ENCODE measurements at regions not wholly inside any gene's neighbourhood (a gene's known extent, or its start where the extent isn't known, plus 50 kb on each side); places are given as distances from the start of the nearest gene placed in this dataset.

DNA sequence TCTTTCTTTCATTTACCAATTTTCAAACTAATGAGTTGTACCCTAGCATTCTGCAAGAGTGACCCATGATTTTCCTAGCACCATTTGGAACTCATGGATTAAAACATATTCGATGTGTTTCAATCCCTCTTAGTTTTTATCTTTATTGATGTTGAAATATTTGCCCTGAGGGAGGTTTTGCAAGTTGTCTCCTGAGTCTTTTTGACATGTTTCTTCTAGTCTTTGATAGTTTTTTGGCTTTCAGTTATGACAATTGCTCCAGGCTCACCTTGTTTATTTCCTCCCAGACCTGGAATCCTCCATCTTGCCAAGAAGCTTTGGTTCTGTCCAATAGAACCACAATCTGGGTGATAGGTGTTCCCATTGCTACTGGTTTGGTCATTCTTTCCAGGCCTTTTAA, 327.8 kb downstream of the WDR11 start:
- no peak overlapping the region for H3K4me3 ChIP-seq (ENCODE audit: low read depth, low read length)
- DNase-seq (ENCODE audit: low read depth), result no peak
- TF ChIP-seq, protein P1, sequence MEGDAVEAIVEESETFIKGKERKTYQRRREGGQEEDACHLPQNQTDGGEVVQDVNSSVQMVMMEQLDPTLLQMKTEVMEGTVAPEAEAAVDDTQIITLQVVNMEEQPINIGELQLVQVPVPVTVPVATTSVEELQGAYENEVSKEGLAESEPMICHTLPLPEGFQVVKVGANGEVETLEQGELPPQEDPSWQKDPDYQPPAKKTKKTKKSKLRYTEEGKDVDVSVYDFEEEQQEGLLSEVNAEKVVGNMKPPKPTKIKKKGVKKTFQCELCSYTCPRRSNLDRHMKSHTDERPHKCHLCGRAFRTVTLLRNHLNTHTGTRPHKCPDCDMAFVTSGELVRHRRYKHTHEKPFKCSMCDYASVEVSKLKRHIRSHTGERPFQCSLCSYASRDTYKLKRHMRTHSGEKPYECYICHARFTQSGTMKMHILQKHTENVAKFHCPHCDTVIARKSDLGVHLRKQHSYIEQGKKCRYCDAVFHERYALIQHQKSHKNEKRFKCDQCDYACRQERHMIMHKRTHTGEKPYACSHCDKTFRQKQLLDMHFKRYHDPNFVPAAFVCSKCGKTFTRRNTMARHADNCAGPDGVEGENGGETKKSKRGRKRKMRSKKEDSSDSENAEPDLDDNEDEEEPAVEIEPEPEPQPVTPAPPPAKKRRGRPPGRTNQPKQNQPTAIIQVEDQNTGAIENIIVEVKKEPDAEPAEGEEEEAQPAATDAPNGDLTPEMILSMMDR (conservative IDR thresholded peaks at IDR 0.05; ENCODE audit: low read depth, low read length), result no peak

DNA sequence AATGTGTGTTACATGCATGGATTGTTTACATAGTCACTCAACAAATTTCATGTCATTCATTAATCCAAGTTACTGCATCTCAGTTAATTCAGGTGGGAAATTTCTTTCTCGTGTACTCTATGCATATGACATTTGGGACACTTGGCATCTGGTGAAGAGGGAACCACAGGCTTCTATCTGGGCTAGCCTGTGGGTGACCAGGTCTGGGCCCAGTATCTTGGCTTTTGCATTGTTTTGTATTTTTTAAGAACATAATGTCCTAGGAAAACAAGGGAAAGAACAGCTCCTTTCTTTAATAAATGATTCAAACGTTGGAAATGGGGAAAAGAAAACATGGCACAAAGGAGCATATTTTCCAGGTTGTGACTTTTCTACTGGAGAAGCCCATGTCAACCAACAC, 331.1 kb downstream of the WDR11 start:
- DNase-seq (ENCODE audit: low read depth), result no peak
- H3K4me3 ChIP-seq (ENCODE audit: low read depth, low read length), result no peak overlapping the region
- TF ChIP-seq, protein P1 (conservative IDR thresholded peaks at IDR 0.05; ENCODE audit: low read depth, low read length), result no peak

DNA sequence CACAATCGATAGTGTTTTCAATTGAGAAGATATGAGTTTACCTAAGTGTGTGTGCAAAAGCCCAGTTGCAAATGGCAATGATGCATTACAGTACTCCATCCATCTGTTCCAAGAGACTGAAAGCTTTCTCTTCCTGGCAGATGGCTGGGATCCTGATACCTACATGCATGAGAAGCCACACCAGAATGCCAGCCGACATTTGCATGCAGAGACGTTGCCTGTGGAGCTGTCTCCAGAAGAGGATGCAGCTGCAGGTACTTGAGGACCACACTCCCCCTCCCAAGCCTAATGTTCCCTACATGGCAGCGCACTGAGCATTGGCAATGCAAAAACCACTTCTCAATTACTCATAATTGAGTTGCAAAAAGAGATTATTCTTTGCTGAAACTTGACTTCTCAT, 332.1 kb downstream of the WDR11 start:
- TF ChIP-seq, protein P1 (conservative IDR thresholded peaks at IDR 0.05; ENCODE audit: low read depth, low read length), result no peak
- DNase-seq (ENCODE audit: low read depth), result no peak
- H3K4me3 ChIP-seq (ENCODE audit: low read depth, low read length), result no peak overlapping the region

DNA sequence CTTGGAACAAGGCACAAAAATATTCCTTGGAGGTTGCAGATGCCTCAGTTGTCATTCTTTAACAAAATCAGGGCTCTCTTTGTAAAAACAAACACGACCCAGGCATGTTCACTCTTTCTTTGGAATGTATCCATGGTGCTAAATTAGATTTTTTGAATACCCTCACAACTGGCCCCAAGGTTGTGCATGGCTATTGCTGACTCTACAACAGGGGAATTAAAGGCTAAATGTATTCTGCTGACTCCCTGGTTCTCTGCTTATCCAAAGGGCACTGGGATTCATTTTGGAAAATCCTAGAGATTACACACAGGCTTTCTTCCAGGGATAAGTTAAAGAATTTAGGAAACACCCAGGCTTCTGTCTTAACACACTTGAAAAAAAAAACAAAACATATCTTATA, 332.5 kb downstream of the WDR11 start:
- no peak for DNase-seq (ENCODE audit: low read depth)
- H3K4me3 ChIP-seq (ENCODE audit: low read depth, low read length), result no peak overlapping the region
- TF ChIP-seq, protein P1 (conservative IDR thresholded peaks at IDR 0.05; ENCODE audit: low read depth, low read length), result no peak

DNA sequence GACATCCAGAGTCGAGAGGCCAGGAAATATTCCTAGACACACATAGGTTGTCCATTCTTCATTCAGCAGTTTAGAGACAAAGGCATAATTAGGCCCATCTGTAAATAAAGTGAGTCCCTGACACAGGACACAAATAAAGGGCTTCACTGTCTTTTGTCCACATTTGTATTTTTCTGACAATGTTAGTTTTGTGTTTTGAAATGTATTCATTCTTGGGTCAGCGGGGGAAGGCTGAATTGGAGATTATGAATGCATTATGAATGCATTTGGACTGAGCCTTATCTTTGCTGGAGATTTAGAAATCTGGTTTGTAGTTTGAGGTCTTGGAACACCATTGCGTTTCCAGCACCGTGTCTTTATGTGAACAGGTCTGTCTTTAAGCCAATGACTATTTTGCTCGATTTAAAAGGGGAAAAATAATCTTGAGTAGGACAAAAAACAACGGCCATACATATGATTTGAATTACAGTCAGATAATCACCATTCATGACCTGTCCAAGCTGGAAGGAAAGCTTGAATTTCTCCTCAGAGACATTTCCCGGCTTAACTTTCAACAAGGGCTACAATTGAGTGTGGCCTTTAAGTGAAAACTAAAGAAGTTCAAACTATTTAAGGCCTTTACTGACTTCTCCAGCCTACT, 334.8 kb downstream of the WDR11 start:
- TF ChIP-seq, protein P1 (conservative IDR thresholded peaks at IDR 0.05; ENCODE audit: low read depth, low read length), result no peak
- no peak for DNase-seq (ENCODE audit: low read depth)
- H3K4me3 ChIP-seq (ENCODE audit: low read depth, low read length), result no peak overlapping the region

DNA sequence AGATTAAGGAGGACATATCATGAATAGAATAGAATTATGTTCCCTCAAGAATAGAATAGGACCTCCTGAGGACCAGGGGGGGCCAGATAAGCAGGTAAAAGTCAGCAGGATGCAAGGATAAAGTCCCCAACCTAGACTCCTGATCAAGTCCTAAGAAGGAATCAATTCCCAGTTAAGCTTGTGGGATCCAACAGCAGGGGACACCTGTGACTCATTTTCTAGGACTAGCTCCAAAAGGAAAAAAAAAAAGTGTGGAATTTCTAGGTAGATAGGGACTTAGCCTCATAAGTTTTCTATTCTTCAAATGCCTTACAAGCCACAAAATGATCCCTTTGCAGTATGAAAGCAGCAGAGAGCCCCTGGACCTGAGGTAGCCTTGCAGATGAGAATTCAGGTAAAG, 336.2 kb downstream of the WDR11 start:
- no peak overlapping the region for H3K4me3 ChIP-seq (ENCODE audit: low read depth, low read length)
- TF ChIP-seq, protein P1 (conservative IDR thresholded peaks at IDR 0.05; ENCODE audit: low read depth, low read length), result no peak

DNA sequence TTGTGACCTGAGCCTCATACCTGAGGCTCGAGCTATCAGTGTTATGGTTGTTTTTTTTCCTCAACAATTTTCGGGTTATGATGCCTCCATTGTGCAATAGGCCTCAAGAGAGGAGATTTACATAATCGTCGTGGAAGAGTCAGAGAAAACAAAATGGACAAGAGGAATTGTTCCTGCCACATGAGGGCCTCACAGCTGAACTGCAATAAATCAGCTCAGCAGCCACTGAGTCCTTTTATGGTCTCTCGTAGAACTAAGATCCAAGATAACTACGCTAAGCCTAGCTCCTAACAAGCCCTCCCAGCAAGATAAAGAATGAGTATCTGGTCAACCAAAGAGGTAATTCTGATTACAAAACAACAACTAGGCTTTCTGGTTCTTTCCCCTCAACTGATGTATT, 336.8 kb downstream of the WDR11 start:
- DNase-seq (ENCODE audit: low read depth), result no peak
- TF ChIP-seq, protein P1 (conservative IDR thresholded peaks at IDR 0.05; ENCODE audit: low read depth, low read length), result no peak
- no peak overlapping the region for H3K4me3 ChIP-seq (ENCODE audit: low read depth, low read length)

More for the DNA sequence above, 336.2 kb downstream of the WDR11 start:
- DNase-seq (ENCODE audit: low read depth), result no peak

Data from choroid plexus epithelial cell (primary cell).